ENCODE measurements at regions not wholly inside any gene's neighbourhood (a gene's known extent, or its start where the extent isn't known, plus 50 kb on each side); places are given as distances from the start of the nearest gene placed in this dataset.

GRCh38 chr2:217393585-217394032, 533.7 kb upstream of the TNP1 start (continued):
- TF ChIP-seq AHDC1 (CRISPR knock-in tag; IDR thresholded peaks at IDR 0.05; ENCODE audit: borderline replicate concordance) (no peak), DDIT3 (CRISPR knock-in tag; IDR thresholded peaks at IDR 0.05) (no peak), NR2C2 (CRISPR knock-in tag; IDR thresholded peaks at IDR 0.05; ENCODE audit: borderline replicate concordance) (no peak), FOXO4 (CRISPR knock-in tag; conservative IDR thresholded peaks at IDR 0.05) (no peak), GABPA (IDR thresholded peaks at IDR 0.05; ENCODE audit: low read depth, low read length) (no peak), GABPA (CRISPR knock-in tag; IDR thresholded peaks at IDR 0.05; ENCODE audit: low read depth) (no peak), CBX2 (IDR thresholded peaks at IDR 0.05; ENCODE audit: low read depth, low read length) (no peak), CBX2 (CRISPR knock-in tag; IDR thresholded peaks at IDR 0.05; ENCODE audit: low read depth) (no peak)
